Mesenchymal stem cell (in vitro differentiated cells and primary cell): ENCODE measurements at regions not wholly inside any gene's neighbourhood (a gene's known extent, or its start where the extent isn't known, plus 50 kb on each side); places are given as distances from the start of the nearest gene placed in this dataset.

Experiments used
- DNase-seq: peaks from one replicate; pipeline ENCODE4 v3.0.0-alpha.2; 2013
- H2AFZ ChIP-seq: one replicate; pipeline ENCODE4 v1.6.1; 2013; ENCODE audit warnings: low read depth, mild to moderate bottlenecking, control low read depth, inconsistent platforms, low read length, moderate library complexity
- H2AK5ac ChIP-seq: 2 replicates; pipeline ENCODE4 v1.6.1; 2013; ENCODE audit warnings: low read length, moderate library complexity, mild to moderate bottlenecking, inconsistent platforms; ENCODE audit not compliant: severe bottlenecking
- H2BK120ac ChIP-seq: one replicate; pipeline ENCODE4 v1.6.1; 2013; ENCODE audit warnings: low read depth, mild to moderate bottlenecking, inconsistent platforms, low read length, moderate library complexity
- H2BK12ac ChIP-seq, 2 experiments: one replicate each; pipeline ENCODE4 v1.6.1; 2013; ENCODE audit warnings: inconsistent platforms in 2 of 2, low read length in 2 of 2, mild to moderate bottlenecking in 2 of 2, moderate library complexity in 2 of 2, control low read depth in 1 of 2
- H2BK15ac ChIP-seq: one replicate; pipeline ENCODE4 v1.6.1; 2013; ENCODE audit warnings: mild to moderate bottlenecking, low read depth, inconsistent platforms; ENCODE audit not compliant: poor library complexity, severe bottlenecking
- H2BK5ac ChIP-seq: 2 replicates; pipeline ENCODE4 v1.6.1; 2013; ENCODE audit warnings: low read depth, mild to moderate bottlenecking, low read length, control low read depth, inconsistent platforms; ENCODE audit not compliant: poor library complexity, severe bottlenecking
- H3K14ac ChIP-seq, 2 experiments: one replicate each; pipeline ENCODE4 v1.6.1; 2013; ENCODE audit warnings: inconsistent platforms in 2 of 2, low read length in 2 of 2, control low read depth in 1 of 2, mild to moderate bottlenecking in 1 of 2, moderate library complexity in 1 of 2
- H3K18ac ChIP-seq, 2 experiments: one replicate each; pipeline ENCODE4 v1.6.1; 2013; ENCODE audit warnings: inconsistent platforms in 2 of 2, low read length in 2 of 2, control low read depth in 1 of 2, low read depth in 1 of 2, mild to moderate bottlenecking in 1 of 2
- H3K23ac ChIP-seq, 2 experiments: one replicate each; pipeline ENCODE4 v1.6.1; 2013; ENCODE audit warnings: inconsistent platforms in 2 of 2, low read length in 2 of 2, mild to moderate bottlenecking in 2 of 2, moderate library complexity in 2 of 2, control low read depth in 1 of 2
- H3K27ac ChIP-seq: 2 replicates; pipeline ENCODE4 v1.5.1; 2013; ENCODE audit warnings: mild to moderate bottlenecking, moderate library complexity, low read length, control low read depth, inconsistent platforms; ENCODE audit not compliant: poor library complexity, severe bottlenecking
- H3K27me3 ChIP-seq, 2 experiments: 2 replicates each; pipeline versions ENCODE4 v1.6.1 to v1.7.0; 2013; ENCODE audit warnings: low read length in 2 of 2, mild to moderate bottlenecking in 2 of 2, moderate library complexity in 2 of 2, control low read depth in 1 of 2, inconsistent platforms in 1 of 2; ENCODE audit not compliant: control insufficient read depth in 1 of 2, insufficient read depth in 1 of 2
- H3K36me3 ChIP-seq, 2 experiments: 2 replicates each; pipeline versions ENCODE4 v1.6.1 to v1.7.0; 2013; ENCODE audit warnings: low read length in 2 of 2, control low read depth in 1 of 2, inconsistent platforms in 1 of 2, low read depth in 1 of 2, mild to moderate bottlenecking in 1 of 2; ENCODE audit not compliant: insufficient read depth in 2 of 2, control insufficient read depth in 1 of 2
- H3K4ac ChIP-seq, 2 experiments: one replicate each; pipeline ENCODE4 v1.6.1; 2013; ENCODE audit warnings: inconsistent platforms in 2 of 2, low read length in 2 of 2, mild to moderate bottlenecking in 2 of 2, moderate library complexity in 2 of 2, control low read depth in 1 of 2, low read depth in 1 of 2
- H3K4me1 ChIP-seq: 2 replicates; pipeline ENCODE4 v1.6.1; 2013; ENCODE audit warnings: low read depth, low read length, control low read depth; ENCODE audit not compliant: control insufficient read depth, insufficient read depth
- H3K4me2 ChIP-seq: 2 replicates; pipeline ENCODE4 v1.6.1; 2013; ENCODE audit warnings: low read length, mild to moderate bottlenecking, inconsistent platforms; ENCODE audit not compliant: poor library complexity, severe bottlenecking
- H3K4me3 ChIP-seq, 2 experiments: 2 replicates each; pipeline versions ENCODE4 v1.5.1 to v1.7.0; 2013; ENCODE audit warnings: low read length in 2 of 2, mild to moderate bottlenecking in 2 of 2, control low read depth in 1 of 2, low read depth in 1 of 2; ENCODE audit not compliant: insufficient read depth in 1 of 2
- H3K79me1 ChIP-seq: replicated peaks from 2 replicates; pipeline ENCODE4 v1.6.1; 2013; ENCODE audit warnings: mild to moderate bottlenecking, control low read depth, low read length, inconsistent platforms; ENCODE audit not compliant: poor library complexity, severe bottlenecking
- H3K9ac ChIP-seq: 2 replicates; pipeline ENCODE4 v1.7.0; 2013; ENCODE audit warnings: mild to moderate bottlenecking, low read length, moderate library complexity
- H3K9me3 ChIP-seq: 2 replicates; pipeline ENCODE4 v1.7.0; 2013; ENCODE audit warnings: mild to moderate bottlenecking, low read length; ENCODE audit not compliant: control insufficient read depth
- H4K8ac ChIP-seq: one replicate; pipeline ENCODE4 v1.6.1; 2013; ENCODE audit warnings: inconsistent platforms, mild to moderate bottlenecking, low read length, moderate library complexity
- H4K91ac ChIP-seq: one replicate; pipeline ENCODE4 v1.6.1; 2013; ENCODE audit warnings: mild to moderate bottlenecking, low read length, inconsistent platforms
- WGBS: methylation state at CpG from one replicate; pipeline ENCODE4 v1.1.7; 2013; ENCODE audit warnings: mixed read lengths; 5-methylcytosine and 5-hydroxymethylcytosine counted together

DNA sequence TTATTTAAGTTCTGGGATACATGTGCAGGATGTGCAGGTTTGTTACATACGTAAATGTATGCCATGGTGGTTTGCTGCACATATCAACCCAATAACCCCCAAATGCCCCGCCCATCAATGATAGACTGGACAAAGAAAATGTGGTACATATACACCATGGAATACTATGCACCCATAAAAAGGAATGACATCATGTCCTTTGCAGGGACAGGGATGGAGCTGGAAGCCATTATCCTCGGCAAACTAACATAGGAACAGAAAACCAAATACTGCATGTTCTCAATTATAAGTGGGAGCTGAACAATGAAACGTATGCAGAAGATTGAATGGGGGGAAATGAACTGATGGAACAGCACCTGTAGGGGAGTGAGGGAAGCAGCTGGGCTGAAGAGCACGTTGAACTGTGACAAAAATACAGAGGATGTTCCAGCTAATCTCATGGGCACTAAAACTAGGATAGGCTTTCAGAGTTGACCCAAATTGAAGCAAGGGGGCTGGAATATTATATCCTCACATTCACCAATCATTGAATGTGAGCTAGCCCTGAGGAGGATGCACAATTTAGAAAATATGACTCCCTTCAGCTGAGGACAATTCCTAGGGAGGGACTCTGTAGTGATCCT is 70.5 kb upstream of the OSMR start:
- no peak overlapping the region for H4K8ac ChIP-seq
- peaks cover 0 to 5% of the 10 kb centered on the region in 2 experiments for H3K27me3 ChIP-seq
- H3K27ac ChIP-seq, result no peak overlapping the region
- H3K4me1 ChIP-seq, result no peaks in the 10 kb centered on the region
- H3K79me1 ChIP-seq, result no peaks in the 10 kb centered on the region
- WGBS, result 82% methylated on average over 3 of the region's 5 CpGs
- H2AFZ ChIP-seq, result no peak overlapping the region
- no peaks in the 10 kb centered on the region for H3K9me3 ChIP-seq
- no peak overlapping the region for H4K91ac ChIP-seq
- H3K36me3 ChIP-seq, result no peaks in the 10 kb centered on the region
- no peak overlapping the region for H3K18ac ChIP-seq
- H2AK5ac ChIP-seq, result no peak overlapping the region
- H3K4me3 ChIP-seq, result no peak overlapping the region
- H3K9ac ChIP-seq, result no peak overlapping the region
- no peak overlapping the region for H2BK12ac ChIP-seq
- peak overlapping the region; percentile 36 for H2BK15ac ChIP-seq
- H3K14ac ChIP-seq, result no peak overlapping the region
- H3K4ac ChIP-seq, result no peak overlapping the region
- no peak overlapping the region for H3K4me2 ChIP-seq
- no peak overlapping the region for H3K23ac ChIP-seq
- no peak overlapping the region for H2BK120ac ChIP-seq
- no peak overlapping the region for H2BK5ac ChIP-seq
- DNase-seq, result no peak

DNA sequence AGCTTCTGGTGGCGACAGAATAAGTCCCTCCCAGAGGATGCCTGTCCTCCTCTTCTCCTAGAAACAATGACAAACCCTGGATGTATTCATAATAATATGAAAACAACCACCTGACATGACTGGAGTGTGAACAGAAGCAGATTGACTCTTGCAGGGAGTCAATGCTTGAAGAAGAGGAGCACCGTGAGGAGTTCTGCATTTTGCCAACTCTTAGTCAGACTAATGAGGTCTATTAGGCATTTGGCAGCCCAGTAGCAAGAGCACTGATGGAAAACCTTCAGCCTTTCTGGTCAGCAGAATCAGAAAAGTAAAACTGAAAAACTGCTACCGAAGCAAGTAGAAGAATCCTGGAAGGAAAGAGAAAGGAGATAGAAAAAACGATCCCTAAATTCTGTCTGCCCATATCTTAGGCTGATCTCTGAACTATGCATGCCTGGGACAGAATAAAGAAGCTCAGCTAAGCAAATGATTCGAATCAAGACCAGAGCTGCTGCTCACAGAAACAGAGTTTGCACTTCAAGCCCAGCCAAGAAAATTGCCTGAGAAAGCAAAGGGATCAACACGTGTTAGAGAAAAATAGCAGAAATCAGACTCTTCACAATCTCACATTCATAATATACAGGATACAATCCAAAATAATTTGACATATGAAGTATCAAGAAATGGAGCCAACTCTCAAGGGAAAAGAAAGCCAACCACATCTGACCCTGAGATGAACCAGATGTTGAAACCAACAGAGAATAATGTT is 69.5 kb upstream of the OSMR start:
- Histone ChIP-seq H4K91ac (no peak overlapping the region), H3K36me3 (no peaks in the 10 kb centered on the region), H3K18ac (no peak overlapping the region), H2BK5ac (no peak overlapping the region), H3K14ac (no peak overlapping the region), H3K23ac (no peak overlapping the region), H2AK5ac (no peak overlapping the region), H3K27me3 (peaks cover 0 to 5% of the 10 kb centered on the region in 2 experiments), H3K9ac (peak overlapping the region; percentile 26), H3K4me2 (no peak overlapping the region), H3K27ac (no peak overlapping the region), H3K4ac (no peak overlapping the region), H2AFZ (no peak overlapping the region), H3K4me1 (no peaks in the 10 kb centered on the region), H2BK12ac (no peak overlapping the region), H4K8ac (no peak overlapping the region), H2BK120ac (no peak overlapping the region), H3K9me3 (no peaks in the 10 kb centered on the region), H3K79me1 (no peaks in the 10 kb centered on the region), H3K4me3 (peak overlapping the region in 1 of 2 experiments; percentile 37), H2BK15ac (no peak overlapping the region)
- no peak for DNase-seq
- 93% methylated on average over 6 of the region's 6 CpGs for WGBS

DNA sequence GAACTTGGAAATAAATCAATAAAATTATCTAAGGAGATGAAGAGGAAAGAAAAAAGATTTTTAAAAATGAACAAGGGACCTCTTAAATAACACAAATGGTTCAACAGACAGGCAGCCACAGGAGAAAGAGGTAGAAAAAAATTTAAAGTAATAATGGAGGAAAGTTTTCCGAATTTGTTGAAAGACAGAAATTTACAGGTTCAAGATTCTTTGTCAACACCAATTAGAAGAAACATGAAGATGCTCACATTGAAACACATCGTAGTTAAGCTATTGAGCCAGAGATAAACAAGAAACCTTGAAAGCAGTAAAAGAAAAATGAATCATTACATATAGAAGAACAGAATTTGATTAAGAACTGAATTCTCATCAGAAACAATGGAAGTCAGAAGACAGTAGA is 68.7 kb upstream of the OSMR start:
- no peak overlapping the region for H3K18ac ChIP-seq
- H3K79me1 ChIP-seq, result no peaks in the 10 kb centered on the region
- H4K8ac ChIP-seq, result no peak overlapping the region
- no peak overlapping the region for H2BK5ac ChIP-seq
- H3K9ac ChIP-seq, result no peak overlapping the region
- no peaks in the 10 kb centered on the region for H3K4me1 ChIP-seq
- H2BK120ac ChIP-seq, result no peak overlapping the region
- H3K14ac ChIP-seq, result no peak overlapping the region
- no peak overlapping the region for H2AFZ ChIP-seq
- no peak for DNase-seq
- no peak overlapping the region for H3K4ac ChIP-seq
- H4K91ac ChIP-seq, result no peak overlapping the region
- H3K4me3 ChIP-seq, result no peak overlapping the region
- H3K4me2 ChIP-seq, result no peak overlapping the region
- peaks cover 0 to 5% of the 10 kb centered on the region in 2 experiments for H3K27me3 ChIP-seq
- no peaks in the 10 kb centered on the region for H3K36me3 ChIP-seq
- no peak overlapping the region for H2BK12ac ChIP-seq
- H3K27ac ChIP-seq, result no peak overlapping the region
- H2AK5ac ChIP-seq, result no peak overlapping the region
- H2BK15ac ChIP-seq, result no peak overlapping the region
- no peak overlapping the region for H3K23ac ChIP-seq
- no CpG with 5 or more reads among the region's 2 CpGs for WGBS
- no peaks in the 10 kb centered on the region for H3K9me3 ChIP-seq

DNA sequence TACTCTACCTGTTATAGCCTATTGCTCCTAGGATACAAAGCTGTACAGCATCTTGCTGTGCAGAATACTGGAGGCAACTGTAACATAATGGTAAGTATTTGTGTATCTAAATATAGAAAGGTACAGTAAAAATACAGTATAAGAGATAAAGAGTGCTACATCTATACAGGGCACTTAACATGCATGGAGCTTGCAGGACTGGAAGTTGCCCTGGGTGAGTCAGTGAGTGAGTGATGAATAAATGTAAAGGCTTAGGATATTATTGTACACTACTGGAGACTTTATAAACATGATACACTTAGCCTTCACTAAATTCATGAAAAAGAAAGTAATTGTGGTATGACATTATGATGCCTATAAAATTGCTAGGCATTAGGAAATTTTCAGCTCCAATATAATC is 65.5 kb upstream of the OSMR start:
- no peaks in the 10 kb centered on the region for H3K36me3 ChIP-seq
- no peak overlapping the region for H3K23ac ChIP-seq
- no peaks in the 10 kb centered on the region for H3K4me1 ChIP-seq
- no peak overlapping the region for H2AFZ ChIP-seq
- H2AK5ac ChIP-seq, result no peak overlapping the region
- H2BK12ac ChIP-seq, result no peak overlapping the region
- no peak overlapping the region for H2BK120ac ChIP-seq
- H3K27ac ChIP-seq, result no peak overlapping the region
- H3K9me3 ChIP-seq, result no peaks in the 10 kb centered on the region
- H3K4me3 ChIP-seq, result no peak overlapping the region
- H3K4me2 ChIP-seq, result no peak overlapping the region
- H3K79me1 ChIP-seq, result no peaks in the 10 kb centered on the region
- H3K4ac ChIP-seq, result no peak overlapping the region
- no peak overlapping the region for H2BK15ac ChIP-seq
- no peak overlapping the region for H4K8ac ChIP-seq
- peaks cover 0 to 5% of the 10 kb centered on the region in 2 experiments for H3K27me3 ChIP-seq
- no peak overlapping the region for H3K9ac ChIP-seq
- H3K18ac ChIP-seq, result no peak overlapping the region
- H2BK5ac ChIP-seq, result no peak overlapping the region
- no peak overlapping the region for H3K14ac ChIP-seq
- H4K91ac ChIP-seq, result no peak overlapping the region
- DNase-seq, result peak; percentile 40
